T-helper 2 cell (primary cell): ENCODE measurements at regions not wholly inside any gene's neighbourhood (a gene's known extent, or its start where the extent isn't known, plus 50 kb on each side); places are given as distances from the start of the nearest gene placed in this dataset.

Experiments
- DNase-seq, 5 experiments: peaks; one replicate each; pipeline versions ENCODE4 v3.0.0 to v3.0.0-alpha.2; 2012 to 2022

DNA sequence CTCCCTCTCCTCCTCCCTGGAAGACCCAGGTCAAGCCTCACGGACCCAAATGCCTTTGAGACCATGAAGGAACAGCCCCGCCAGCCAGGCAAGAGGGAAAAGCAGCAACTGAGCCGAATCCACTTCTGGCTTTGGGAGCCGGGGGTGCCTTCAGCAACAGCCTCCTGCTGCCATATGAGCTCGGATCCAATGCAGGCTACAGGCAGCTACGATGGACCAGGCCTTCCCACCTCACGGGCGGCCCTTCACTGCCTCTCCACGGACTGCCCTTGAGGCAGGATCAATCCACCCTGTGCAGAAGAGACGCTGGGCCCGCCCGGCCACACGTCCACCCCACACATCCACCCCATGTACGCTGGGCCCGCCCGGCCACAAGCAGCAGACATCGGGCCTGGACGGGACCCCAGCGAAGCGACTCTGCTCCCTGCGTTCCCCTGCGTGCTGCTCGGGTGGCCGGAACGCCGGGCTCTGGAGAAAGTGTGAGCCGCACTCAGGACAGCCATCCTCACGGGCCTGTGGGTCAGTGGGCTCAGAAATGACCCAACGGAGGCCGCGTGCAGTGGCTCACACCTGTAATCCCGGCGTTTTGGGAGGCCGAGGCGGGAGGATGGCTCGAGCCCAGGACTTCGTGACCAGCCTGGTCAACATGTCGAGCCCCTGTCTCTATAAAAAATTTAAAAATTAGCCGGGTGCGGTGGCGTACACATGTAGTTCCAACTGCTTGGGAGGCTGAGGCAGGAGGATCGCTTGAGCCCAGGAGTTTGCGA, 82.0 kb downstream of the FOXL3 start:
- peak in 2 of 5 experiments; percentile 3 to 6 for DNase-seq

DNA sequence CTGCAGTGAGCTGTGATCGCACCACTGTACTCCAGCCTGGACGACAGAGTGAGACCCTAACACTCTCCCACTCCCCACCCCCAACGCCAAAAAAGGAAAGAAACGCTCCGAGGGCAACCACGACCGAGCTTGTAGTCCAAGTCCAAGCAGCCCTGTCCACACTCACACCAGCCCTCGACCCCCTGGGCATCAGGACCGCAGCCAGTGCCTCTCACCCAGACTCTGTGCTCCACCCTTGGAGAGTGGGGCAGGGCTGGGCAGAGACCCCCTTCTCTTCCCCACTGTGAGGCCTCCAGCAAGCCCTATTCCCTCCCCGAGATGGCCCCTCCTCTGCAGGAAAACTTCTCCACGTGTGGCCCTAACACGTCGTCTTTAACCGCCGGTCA, 82.6 kb downstream of the FOXL3 start:
- peak in 1 of 5 experiments; percentile 2 for DNase-seq

DNA sequence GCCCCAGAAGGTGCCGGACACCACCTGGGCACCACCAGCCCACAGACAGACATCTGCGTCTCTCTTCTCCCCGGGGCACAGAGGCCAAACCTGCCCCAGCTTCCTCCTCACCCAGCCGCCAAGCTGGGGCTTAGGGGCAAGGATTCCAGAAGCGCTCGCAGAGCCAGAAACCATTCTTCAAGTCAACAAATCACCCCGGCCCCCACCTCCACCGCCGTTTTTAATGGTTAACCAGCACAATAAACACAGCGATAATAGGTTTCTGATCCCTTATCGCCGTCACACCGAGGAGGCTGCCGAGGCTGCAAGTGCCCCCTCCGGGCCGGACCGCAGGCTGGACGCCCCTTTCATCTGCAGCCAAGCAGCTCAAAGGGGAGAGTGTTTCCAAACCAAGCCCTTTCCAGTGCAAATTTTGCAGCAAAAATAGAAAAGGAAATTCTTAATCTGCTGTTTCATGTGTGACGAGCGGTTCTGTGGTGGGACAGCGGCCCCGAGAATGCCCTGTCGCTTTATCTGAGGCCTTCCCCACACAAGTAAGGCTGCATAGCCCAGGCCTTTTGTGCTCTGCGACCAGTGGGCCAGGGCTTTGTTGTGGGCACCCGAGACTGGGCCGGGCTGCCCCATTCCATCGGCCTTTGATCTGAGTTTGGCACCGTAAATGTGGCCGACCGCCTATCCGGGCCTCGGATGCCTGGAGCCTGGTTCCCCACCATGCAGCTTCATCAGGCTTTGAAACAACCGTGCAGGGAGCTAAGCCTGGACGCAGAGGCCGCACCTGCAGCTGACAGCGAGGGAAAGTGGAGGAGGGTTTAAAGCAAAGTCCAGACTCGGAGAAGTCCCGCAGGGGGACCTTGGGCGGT, 83.2 kb downstream of the FOXL3 start:
- DNase-seq = peak in 1 of 5 experiments; percentile 6

DNA sequence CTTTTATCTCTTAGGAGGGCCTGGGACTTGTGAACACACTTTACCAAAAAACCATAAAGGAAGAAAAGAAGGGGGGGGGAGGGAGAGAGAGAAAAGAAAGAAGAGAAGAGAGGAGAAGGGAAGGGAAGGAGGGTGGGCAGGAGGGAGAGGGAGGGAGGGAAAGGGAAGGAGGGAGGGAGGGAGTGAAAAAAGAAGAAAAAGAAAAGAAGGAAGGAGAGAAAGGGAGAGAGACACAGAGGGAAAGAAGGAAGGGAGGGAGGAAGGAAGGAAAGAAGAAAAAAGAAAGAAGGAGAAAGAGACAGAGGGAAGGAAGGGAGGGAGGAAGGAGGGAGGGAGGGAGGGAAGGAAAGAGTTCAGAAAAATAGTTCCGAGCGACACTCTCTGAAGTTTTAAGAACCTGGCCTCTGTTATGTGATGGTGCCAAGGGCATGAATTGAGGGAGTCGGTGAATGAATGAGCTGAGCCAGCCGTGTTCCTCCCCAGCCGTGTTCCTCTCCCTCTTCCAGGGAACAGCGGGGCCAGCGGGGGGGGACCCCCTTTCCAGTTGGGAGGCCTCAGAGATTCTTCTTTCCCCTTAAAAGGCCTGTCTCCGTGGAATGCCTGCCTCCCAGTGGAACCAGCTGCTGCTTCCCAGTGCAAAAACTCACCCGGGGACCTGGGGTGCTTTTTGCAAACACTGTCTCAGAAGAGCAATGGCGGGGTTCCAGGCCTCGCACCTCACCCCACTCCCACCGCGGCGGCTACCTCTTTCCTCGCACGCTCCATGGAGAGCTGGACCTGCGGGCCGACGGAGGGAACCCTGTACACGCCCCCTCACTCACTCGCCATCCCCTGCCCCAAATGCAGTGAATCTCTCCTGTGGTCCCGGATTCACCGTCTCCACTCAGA, 84.1 kb downstream of the FOXL3 start:
- DNase-seq = peak in 1 of 5 experiments; percentile 6

DNA sequence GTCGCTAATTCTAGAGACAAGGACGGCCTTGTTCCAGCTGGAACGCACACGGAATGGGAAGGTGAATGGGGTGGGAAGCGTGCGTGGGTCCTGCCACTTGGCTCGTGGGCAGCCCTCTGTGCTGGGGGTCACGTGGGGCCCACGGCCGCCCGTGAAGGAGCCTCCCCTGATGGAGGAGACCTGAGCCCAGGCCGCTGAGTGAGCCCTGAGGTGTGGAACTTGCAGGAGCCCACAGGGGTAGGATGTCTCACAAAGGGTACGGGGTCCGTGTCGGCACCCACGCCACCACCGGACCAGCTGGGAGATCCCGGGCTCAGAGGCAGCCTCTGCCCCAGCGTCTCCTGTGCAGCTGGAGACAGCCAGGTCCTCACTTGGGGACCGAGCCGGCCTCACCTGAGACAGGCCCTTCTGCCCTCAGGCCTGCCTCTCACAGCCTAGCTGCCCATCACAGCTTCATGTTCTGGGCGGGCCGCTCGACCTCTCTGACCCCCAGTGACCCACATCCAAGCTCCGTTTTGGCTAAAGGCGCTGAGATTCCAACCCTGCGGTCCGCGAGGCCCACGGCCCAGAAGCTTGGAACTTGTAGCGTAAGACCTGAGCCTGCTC, 84.8 kb downstream of the FOXL3 start:
- peak in 1 of 5 experiments; percentile 6 for DNase-seq

DNA sequence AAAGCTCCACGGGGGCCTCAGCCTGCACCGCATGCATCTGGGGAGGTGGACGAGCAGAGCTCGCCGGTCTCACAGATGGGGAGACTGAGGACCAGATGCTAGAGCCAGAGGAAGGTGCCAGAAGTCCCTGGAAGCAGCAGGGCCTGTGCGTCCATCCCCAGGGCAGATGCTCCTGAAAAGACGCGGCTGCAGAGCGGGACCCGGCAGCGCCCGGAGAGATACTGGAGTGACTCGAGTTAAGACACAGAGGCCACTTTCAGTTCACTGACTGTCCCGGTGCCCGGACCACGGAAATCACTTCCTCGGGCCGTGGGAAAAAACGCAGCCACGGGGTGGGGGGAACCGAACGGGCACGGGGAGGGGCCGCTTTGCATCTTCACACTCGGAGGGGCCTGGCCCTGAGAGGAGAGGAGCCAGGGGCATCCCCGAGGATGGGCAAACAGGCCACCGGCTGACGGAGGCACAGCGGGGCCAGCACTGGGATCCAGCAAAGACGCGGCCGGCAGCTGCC, 85.4 kb downstream of the FOXL3 start:
- no peak for DNase-seq

DNA sequence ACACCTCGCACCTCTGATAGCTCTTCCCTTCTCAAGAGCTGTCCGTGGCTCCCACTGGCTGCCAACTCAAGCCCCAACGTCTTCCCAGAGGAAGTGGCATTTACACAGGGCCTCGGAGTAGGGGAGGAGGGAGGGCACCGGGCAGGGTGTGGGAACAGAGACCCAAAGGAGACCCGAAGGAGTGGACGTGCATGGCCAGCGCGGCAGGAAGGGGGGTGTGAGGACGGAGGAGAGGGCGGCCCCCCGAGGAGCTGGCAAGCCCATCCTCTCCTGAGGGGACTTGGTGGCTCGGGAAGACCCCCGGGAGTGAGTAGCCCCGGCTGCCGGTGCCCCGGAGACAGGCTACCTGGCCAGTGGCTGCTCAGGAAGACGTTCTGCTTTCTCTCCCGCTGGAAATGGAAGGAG, 85.9 kb downstream of the FOXL3 start:
- DNase-seq = peak in 1 of 5 experiments; percentile 5

DNA sequence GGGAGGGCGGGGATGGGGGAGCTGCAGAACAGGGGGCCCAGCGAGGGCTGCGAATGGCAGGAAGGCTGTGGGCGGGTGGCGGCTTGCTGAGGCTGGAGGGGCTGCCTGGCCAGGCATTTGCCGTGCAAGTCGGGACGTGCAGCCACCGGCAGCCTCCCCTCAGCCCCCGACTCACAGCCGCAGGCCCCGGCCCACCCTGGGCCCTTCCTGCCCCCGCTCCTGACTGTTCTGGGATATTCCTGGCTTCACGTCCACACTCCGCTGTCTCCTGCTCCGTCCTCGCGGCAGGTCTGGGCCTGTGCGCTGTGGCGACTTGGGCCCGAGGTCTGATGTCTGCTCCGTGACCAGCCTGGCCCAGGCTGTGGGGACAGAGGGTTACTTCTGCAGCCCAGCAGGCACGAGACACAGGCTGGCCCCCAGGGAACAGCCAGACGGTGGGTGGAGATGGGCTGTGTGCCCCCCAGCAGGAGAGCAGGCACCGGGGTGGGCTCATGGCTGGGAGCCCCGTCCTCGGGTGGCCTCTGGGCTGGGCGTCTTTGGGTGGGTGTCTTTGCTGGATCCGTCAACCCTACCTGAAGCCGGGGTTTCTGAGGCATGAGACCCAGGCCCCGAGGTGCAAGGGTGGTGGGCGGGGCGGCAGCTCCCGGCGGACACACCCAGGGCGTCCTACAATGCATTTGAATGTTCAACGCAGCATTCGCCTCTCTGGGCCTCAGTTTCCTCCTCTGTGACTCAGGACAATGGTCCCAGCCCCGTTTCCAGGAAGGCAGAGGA, 86.5 kb downstream of the FOXL3 start:
- DNase-seq = peak in 1 of 5 experiments; percentile 2

DNA sequence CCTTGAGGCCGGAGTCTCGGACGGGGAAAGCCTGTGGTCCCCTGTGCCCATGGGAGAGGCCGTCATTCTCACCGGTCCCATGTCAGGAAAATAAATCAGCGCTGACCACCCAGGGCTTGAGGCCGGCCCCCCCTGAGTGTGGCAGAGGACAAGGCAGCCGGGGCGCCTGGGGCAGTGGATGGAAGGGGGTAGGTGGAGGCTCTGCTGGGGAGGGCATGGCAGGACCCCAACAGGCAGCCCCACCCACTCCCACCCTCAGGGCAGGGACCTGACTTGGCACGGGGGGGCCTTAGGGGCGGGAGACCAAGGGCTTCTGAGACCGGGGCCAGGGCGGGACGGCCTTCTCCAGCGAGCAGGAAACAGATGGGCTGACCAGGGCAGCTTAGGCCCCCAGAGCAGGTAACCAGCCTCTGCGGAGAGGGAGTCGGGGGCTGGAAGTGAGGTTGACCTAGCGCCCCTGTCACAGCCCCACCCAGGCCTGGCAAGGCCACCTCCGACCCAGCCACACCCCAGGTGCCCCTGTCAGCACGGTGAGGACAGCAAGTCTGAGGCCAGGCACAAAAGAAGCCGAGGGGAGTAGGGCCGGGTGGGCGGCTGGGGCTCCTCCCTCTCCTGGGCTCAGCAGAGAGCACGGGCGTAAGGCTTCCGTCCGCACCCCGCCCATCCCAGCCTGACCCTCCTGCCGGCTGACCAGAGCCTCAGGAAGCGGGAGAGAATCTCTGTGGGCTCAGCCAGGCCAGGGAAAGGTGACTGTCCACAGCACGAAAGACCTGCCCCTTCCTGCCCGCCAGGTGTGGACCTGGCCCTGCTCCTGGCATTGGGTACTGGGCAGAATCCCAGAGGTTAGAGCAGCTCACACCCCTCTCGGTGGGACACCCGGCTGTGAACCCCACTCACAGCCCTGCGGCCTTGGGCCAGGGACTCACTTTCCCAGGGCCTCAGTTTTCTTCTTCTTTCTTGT, 87.4 kb downstream of the FOXL3 start:
- DNase-seq = peak in 1 of 5 experiments; percentile 5

DNA sequence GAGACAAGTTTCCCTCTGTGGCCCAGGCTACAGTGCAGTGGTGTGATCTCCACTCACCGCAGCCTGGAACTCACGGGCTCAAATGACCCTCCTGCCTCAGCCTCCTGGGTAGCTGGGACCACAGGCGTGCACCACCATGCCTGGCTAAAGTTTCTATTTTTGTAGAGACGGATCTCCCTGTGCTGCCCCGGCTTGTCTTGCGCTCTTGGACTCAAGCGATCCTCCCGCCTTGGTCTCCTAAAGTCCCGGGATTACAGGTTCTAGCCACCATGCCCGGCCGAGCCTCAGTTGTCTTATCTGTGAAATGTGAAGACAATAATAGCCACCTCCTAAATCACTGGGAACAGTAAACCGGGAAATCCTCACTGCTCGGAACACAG, 88.1 kb downstream of the FOXL3 start:
- no peak for DNase-seq

DNA sequence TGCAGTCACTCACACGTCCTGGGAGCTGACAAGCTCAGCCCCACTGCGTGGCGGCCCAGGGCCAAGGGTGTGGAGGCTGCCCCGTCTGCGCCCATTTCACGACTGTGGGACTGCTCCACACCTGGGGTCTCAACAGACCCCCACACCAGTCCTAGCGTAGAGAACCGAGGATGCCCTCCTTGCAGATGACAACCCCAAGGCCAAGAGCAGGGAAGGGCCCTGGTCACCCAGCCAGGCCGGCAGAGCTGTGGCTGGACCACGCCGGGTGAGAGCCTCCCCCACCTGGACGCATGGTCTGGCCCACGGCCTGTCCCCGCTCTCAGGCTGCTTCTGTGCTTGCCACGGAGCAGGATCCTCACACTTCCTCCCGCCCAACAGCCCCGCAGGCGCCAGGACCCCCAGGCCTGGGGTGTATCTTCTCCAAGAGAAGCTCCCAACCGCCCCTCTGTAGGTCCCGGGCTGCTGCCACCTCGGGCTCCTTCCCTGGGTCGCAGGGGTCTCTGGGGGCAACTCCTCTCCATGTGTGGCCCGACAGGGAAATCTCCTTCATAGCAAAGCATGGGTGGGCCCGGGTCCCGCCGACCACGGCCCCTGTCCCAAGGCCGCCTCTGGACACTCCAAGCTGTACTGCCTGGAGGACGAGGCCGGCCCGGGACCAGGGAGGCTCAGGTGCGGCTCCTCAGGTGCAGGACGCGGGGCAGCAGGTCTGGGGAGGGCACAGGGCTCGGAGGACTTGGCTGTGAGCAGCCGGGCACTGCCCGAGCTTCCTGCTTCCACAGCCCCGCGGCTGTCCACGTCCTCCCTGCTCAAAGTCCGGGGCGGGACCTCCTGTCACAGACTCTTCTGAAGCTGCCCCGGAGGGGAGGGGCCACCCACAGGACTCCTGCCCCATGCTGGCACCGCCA, 88.8 kb downstream of the FOXL3 start:
- no peak for DNase-seq

DNA sequence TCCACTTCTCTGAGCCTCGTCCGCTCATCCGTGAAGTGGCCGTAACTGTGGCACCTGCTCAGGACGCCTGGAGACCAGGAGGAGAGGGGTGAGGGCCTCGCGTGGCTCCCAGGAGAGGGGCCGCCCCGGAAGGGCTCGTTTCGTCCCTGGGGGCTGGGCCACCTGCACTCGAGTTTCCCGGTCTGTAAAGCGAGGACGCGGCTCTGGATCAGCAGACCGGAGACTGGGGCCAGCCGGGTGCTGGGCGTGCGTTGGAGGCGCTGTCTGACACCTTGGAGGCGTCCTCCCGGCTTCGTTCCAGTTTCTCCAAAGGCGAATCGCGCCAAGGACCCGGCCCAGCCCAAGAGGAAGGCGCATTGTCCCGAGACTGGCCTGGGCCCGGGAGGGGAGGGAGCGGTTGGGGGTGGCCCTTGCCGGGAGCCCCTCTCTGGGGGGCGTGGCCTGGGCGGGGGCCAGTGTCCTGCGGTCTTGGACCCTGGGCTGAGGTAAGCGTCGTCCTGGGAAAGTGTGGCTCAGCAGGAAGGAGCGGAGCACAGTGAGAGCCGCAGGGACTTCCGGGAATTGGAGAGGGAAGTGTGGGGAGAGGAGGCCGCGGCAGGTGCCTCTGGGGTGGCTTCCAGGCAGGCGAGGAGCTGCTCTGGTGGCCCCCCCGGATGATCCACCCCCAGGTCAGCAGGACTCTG, 89.6 kb downstream of the FOXL3 start:
- DNase-seq = no peak

DNA sequence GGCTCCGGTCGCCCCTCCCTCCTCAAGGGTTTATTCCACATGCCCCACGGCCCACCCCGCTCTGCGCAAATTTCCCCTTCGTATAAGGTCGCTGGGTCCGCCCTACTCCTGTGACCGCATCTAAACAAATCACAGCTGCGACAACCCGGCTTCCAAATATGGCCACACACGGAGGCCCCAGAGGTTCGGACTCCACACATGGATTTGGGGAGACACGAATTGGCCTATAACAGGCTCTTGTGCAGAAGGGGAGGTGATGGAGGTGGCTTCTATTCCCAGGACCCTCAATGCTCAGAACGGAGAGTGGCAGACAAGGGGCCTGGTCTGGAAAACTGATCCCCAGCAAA, 90.1 kb downstream of the FOXL3 start:
- no peak for DNase-seq

DNA sequence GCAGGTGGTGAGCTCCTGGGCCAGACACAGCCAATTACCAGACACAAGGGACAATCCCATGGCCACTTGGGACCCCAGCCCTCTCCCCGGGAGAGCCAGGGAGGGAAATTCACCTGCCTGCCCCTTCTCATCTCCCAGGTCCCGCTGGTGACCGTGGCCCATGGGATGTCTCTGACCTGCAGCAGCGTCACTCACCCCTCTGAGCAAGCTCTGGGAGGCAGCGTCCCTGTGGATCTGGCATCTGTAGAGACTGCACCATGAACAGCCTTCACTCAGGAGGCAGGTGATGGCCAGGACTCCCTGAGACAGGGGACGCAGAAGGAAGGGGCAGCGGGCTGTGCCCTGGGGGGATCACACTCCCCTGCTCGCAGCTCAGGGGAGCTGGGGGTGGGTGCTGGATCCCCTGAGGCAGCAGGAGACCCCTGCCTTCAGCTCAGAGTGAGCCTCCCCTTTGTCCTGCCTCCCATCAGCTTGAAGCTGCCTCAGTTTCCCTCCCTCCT, 90.8 kb downstream of the FOXL3 start:
- DNase-seq = no peak

DNA sequence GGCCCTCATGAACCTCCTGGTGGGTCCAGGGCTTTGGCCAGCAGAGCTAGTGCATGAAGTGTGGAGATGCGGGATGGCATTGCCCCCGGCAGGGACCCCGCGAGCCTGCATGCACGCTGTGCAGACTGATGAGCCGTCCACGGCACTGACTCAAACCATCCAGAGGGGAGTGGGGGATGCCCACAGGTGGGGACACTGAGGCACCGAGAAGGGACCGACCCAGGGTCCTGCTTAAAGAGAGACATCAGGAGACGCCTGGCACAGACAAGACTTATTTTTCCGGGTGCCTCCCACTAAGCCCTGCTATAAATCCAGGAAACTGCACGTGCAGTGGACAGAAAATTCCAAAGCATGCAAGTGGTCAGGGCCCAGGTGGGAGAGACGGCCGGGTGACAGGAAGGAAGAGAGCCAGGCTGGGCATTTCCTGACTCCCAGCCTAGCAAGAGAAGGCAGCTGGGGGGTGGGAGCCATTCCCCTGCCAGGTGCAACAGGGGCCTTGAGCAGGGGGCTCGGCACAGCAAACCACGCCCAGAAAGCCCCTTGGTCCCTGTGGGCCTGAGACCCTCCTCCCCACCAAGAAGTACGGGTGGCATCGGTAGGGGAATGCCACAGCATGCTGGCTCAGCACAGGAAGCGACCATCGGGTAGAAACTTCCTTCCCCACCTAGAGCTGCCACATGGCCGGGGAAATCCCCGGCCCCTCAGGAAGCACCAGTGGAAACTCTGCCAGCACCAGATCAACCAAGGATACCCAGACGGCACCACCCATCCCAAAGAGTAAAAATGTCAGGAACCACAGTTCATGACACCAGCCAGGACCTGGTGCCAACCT, 91.5 kb downstream of the FOXL3 start:
- peak in 1 of 5 experiments; percentile 55 for DNase-seq

DNA sequence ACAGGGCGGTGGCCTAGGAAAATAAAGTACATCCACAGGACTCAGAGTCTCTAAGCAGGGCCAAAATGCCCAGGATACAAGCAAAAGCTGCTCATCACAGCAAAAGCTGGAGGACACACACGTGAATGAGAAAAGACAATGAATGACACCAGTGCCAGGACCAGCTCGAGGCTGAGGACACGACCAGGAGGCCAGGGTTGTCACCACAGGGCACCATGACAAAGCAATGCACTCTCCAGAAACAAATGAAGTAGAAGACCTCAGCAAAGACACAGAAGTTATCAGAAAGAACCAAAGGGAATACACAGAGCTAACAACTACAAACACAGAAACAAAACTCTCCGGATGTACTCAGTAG, 92.1 kb downstream of the FOXL3 start:
- DNase-seq = no peak

DNA sequence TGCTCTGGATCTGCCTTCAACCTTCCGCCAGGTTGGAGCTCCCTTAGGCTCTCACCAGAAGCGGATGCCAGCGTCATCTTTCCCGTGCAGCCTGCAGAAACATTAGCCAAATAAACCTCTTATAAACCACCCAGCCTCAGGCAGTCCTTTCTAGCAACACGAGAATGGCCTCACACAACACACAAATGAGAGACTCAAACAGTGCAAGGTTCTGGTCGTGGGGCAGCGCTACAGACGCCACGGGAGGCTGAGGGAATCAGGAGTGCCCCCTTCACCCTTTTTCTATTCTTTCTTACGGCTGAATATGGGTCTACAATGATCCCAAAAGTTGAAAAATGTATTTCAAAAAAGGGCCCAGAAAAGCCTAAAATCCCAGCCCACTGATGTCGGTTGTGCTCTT, 96.4 kb downstream of the FOXL3 start:
- DNase-seq = no peak
